Gastroesophageal sphincter (tissue), 4 donors: ENCODE measurements at regions not wholly inside any gene's neighbourhood (a gene's known extent, or its start where the extent isn't known, plus 50 kb on each side); places are given as distances from the start of the nearest gene placed in this dataset.
"Not testable (repeated sequence)": the region's sequence is repeated elsewhere in the genome, so short reads cannot be mapped to it uniquely, and the experiment has no call there.

Experiments used
- ATAC-seq: fragments of 150-250 bp; one replicate; pipeline ENCODE4 v1.9.1; 2016; ENCODE audit warnings: mild to moderate bottlenecking, moderate library complexity
- H3K27ac ChIP-seq, 4 donors: fragments of 200-600 bp; sonication (generic) in 3 of 4; 1 replicate in 3 of 4; 2 replicates in 1 of 4; pipeline ENCODE4 v1.5.1; 2016 to 2019
- H3K27me3 ChIP-seq: fragments of 200-600 bp; sonication (generic); one replicate; pipeline ENCODE4 v1.5.1; 2019
- H3K36me3 ChIP-seq, 2 donors: fragments of 200-600 bp; sonication (generic); one replicate each; pipeline ENCODE4 v1.5.1; 2019; ENCODE audit warnings: control low read depth in 1 of 2
- H3K4me1 ChIP-seq, 3 donors: fragments of 200-600 bp; sonication (generic); 1 replicate in 2 of 3; 2 replicates in 1 of 3; pipeline ENCODE4 v1.5.1; 2016 to 2019; ENCODE audit warnings: control low read depth in 2 of 3
- H3K4me3 ChIP-seq, 2 donors: fragments of 200-600 bp; sonication (generic); one replicate each; pipeline ENCODE4 v1.5.1; 2019; ENCODE audit warnings: mild to moderate bottlenecking in 1 of 2, moderate library complexity in 1 of 2
- H3K9me3 ChIP-seq, 3 donors: fragments of 200-600 bp; sonication (generic); one replicate each; pipeline ENCODE4 v1.5.1; 2017 to 2019; ENCODE audit warnings: control low read depth in 2 of 3
- CTCF ChIP-seq, 4 experiments: fragments of 200-600 bp in 2 of 4; fragments of 450-650 bp in 2 of 4; sonication (generic) in 1 of 4; IDR thresholded peaks; one replicate each; pipeline ENCODE4 v1.5.1; 2017 to 2019; ENCODE audit warnings: antibody characterized with exemption in 4 of 4, mild to moderate bottlenecking in 2 of 4, moderate library complexity in 2 of 4
- EP300 ChIP-seq: sonication (generic); formaldehyde crosslinking; IDR thresholded peaks from one replicate; pipeline ENCODE4 v1.6.1; 2017; ENCODE audit warnings: antibody characterized with exemption, mild to moderate bottlenecking
- POLR2A ChIP-seq, 2 donors: fragments of 450-650 bp; IDR thresholded peaks; one replicate each; pipeline ENCODE4 v1.6.1; 2017; ENCODE audit warnings: antibody characterized with exemption in 2 of 2, mild to moderate bottlenecking in 2 of 2, moderate library complexity in 1 of 2
- POLR2AphosphoS5 ChIP-seq: sonication (generic); formaldehyde crosslinking; IDR thresholded peaks from one replicate; pipeline ENCODE4 v1.6.1; 2017; ENCODE audit warnings: antibody characterized with exemption
- WGBS, 2 donors: methylation state at CpG; one replicate each; pipeline ENCODE4 v1.1.5; 2018; ENCODE audit warnings: low coverage in 1 of 2; 5-methylcytosine and 5-hydroxymethylcytosine counted together

DNA sequence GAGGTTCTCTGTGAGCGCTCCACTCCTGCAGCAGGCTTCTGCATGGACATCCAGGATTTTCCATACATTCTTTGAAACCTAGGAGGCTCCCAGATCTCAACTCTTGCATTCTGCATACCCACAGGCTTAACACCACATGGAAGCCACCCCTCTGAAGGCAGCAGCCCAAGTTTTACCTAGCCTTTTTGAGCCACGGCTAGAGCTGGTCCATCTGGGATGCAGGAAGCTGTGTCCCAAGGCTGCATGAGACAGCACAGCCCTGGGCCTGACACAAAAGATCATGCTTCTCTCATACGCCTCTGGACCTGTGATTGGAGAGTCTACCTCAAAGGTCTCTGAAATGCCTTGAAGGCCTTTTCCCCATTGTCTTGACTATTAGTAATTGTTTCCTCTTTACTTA lies 53.6 kb upstream of the RPRM start:
- Histone ChIP-seq H3K4me3 (no peak overlapping the region), H3K9me3 (no peaks in the 10 kb centered on the region), H3K27me3 (no peaks in the 10 kb centered on the region), H3K27ac (no peak overlapping the region), H3K36me3 (no peaks in the 10 kb centered on the region), H3K4me1 (no peaks in the 10 kb centered on the region)
- ATAC-seq: peak; percentile 7
- WGBS, 2 donors: 100% methylated on average over 1 of the region's 3 CpGs; no CpG with 5 or more reads in 1 of the 2 donors
- TF ChIP-seq POLR2AphosphoS5: no peak
- TF ChIP-seq CTCF (IDR thresholded peaks at IDR 0.05): no peak
- TF ChIP-seq POLR2A (IDR thresholded peaks at IDR 0.05): no peak
- no peak for TF ChIP-seq EP300

GRCh38 chr2:153533803-153534202 lies 55.2 kb upstream of the RPRM start:
- H3K4me1 ChIP-seq, ATAC-seq, H3K9me3 ChIP-seq, H3K27me3 ChIP-seq, H3K36me3 ChIP-seq, H3K27ac ChIP-seq, H3K4me3 ChIP-seq: not testable (repeated sequence)
- WGBS, 2 donors: 93 to 95% methylated on average over 3 to 4 of the region's 4 CpGs

DNA sequence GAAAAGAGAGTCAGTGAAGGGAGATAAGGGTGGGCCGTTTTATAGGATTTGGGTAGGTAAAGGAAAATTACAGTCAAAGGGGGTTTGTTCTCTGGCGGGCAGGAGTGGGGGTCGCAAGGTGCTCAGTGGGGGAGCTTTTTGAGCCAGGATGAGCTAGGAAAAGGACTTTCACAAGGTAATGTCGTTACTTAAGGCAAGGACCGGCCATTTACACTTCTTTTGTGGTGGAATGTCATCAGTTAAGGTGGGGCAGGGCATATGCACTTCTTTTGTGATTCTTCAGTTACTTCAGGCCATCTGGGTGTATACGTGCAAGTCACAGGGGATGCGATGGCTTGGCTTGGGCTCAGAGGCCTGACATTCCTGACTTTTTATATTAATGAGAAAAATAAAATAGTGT lies 56.0 kb upstream of the RPRM start:
- H3K4me3 ChIP-seq, H3K9me3 ChIP-seq, H3K36me3 ChIP-seq, ATAC-seq, H3K27me3 ChIP-seq, H3K4me1 ChIP-seq, H3K27ac ChIP-seq: not testable (repeated sequence)
- WGBS, 2 donors: 83% methylated on average over 4 of the region's 7 CpGs; no CpG with 5 or more reads in 1 of the 2 donors

DNA sequence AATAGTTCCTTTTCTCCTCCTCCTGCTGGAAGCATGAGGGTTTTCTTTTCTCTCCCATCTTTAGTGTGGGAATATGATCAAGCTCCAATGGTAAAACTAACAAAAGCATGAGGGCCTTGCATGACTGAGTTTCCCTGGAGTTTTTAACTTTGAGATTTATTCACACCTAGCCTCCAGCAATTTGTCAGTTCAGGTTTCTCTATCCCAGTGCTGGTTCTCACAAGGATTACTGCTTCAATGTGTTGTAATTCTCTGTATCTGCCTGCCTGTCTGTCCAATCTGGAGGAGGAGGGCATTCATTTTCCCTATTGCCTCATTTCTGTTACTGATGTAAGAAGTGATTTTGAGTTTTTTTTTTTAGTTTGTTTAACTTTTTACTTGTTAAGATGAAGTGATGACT lies 57.6 kb upstream of the RPRM start:
- ATAC-seq: no peak
- Histone ChIP-seq H3K27me3 (no peaks in the 10 kb centered on the region), H3K9me3 (peaks cover 0 to 6% (median 0%) of the 10 kb centered on the region in 3 donors), H3K27ac (no peak overlapping the region), H3K4me1 (no peaks in the 10 kb centered on the region), H3K36me3 (no peaks in the 10 kb centered on the region), H3K4me3 (no peak overlapping the region)
- TF ChIP-seq EP300 (no peak), POLR2AphosphoS5 (no peak), CTCF (IDR thresholded peaks at IDR 0.05) (no peak), POLR2A (IDR thresholded peaks at IDR 0.05) (no peak)

GRCh38 chr2:153538102-153538501 lies 59.5 kb upstream of the RPRM start:
- no CpG with 5 or more reads among the region's 1 CpG for WGBS, 2 donors
- not testable (repeated sequence) for H3K36me3 ChIP-seq, H3K27me3 ChIP-seq, H3K27ac ChIP-seq, ATAC-seq, H3K4me3 ChIP-seq, H3K4me1 ChIP-seq, H3K9me3 ChIP-seq

GRCh38 chr2:153543635-153544071 lies 65.1 kb upstream of the RPRM start:
- no peak overlapping the region for H3K4me3 ChIP-seq
- no peak for ATAC-seq
- TF ChIP-seq POLR2AphosphoS5 (no peak), POLR2A (IDR thresholded peaks at IDR 0.05) (no peak), CTCF (IDR thresholded peaks at IDR 0.05) (no peak), EP300 (no peak)
- H3K27me3 ChIP-seq: no peaks in the 10 kb centered on the region
- H3K9me3 ChIP-seq: peaks cover 0 to 6% (median 0%) of the 10 kb centered on the region in 3 donors
- H3K4me1 ChIP-seq: peaks cover 0 to 4% (median 0%) of the 10 kb centered on the region in 3 donors
- no peak overlapping the region for H3K27ac ChIP-seq
- H3K36me3 ChIP-seq: no peaks in the 10 kb centered on the region
- 11 to 23% methylated on average over 5 of the region's 5 CpGs for WGBS, 2 donors

DNA sequence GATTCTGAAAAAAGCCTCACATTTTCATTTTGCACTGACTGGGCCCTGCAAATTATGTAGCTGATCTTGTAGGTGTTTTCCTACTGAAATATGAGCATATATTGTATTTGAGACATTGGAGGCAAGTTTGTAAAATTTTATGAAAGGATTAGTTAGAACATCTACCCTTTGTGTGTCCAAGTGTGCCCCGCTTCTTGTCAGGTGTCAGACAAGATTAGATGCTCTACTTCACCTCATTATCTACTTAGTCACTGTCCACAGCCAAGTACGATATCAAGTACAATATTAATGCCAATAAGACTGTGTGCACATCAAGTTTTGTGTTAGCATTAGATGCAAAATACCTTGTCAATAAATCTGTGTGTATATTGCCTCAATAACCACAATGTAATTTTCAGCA lies 67.8 kb upstream of the RPRM start:
- WGBS, 2 donors: 70 to 91% methylated on average over 2 of the region's 2 CpGs
- Histone ChIP-seq H3K36me3 (no peaks in the 10 kb centered on the region), H3K4me1 (peaks cover 0 to 4% (median 0%) of the 10 kb centered on the region in 3 donors), H3K27me3 (no peaks in the 10 kb centered on the region), H3K9me3 (no peaks in the 10 kb centered on the region), H3K4me3 (no peak overlapping the region), H3K27ac (no peak overlapping the region)
- no peak for TF ChIP-seq CTCF (IDR thresholded peaks at IDR 0.05)
- no peak for TF ChIP-seq EP300
- no peak for TF ChIP-seq POLR2AphosphoS5
- no peak for TF ChIP-seq POLR2A (IDR thresholded peaks at IDR 0.05)
- ATAC-seq: no peak
